SK-N-SH (cell line): ENCODE measurements at regions not wholly inside any gene's neighbourhood (a gene's known extent, or its start where the extent isn't known, plus 50 kb on each side); places are given as distances from the start of the nearest gene placed in this dataset.

Experiments used
- CTCF ChIA-PET: fragments of 300-600, 350-600 bp; formaldehyde crosslinking; extraction: SDS; loops from one replicate; lab custom pipeline; 2021; lab: Yijun Ruan, JAX
- POLR2A ChIA-PET: fragments of 350-600 bp; sonication (Branson Sonifier 250); formaldehyde crosslinking; extraction: SDS; loops from one replicate; lab custom pipeline; 2020; ENCODE audit warnings: antibody characterized with exemption, inconsistent platforms; lab: Yijun Ruan, JAX
- DNase-seq: peaks from one replicate; pipeline ENCODE4 v3.0.0; 2012
- H2AFZ ChIP-seq: fragments of 200-600 bp; sonication (generic); 2 replicates; pipeline ENCODE4 v1.8.1; 2016; ENCODE audit warnings: antibody characterized with exemption, mild to moderate bottlenecking, low read depth
- H3F3A ChIP-seq: fragments of 200-600 bp; sonication (generic); replicated peaks from 2 replicates; pipeline ENCODE3; 2016; ENCODE audit warnings: antibody characterized with exemption, mild to moderate bottlenecking; ENCODE audit not compliant: insufficient read depth
- H3K27ac ChIP-seq, 2 experiments: fragments of 200-500 bp in 1 of 2; fragments of 200-600 bp in 1 of 2; sonication (Bioruptor generic) in 1 of 2; sonication (generic), shearing (Covaris generic) in 1 of 2; 2 replicates each; pipeline versions ENCODE4 v1.5.1 to v1.6.1; 2014 to 2016; ENCODE audit warnings: low read depth in 2 of 2, inconsistent platforms in 1 of 2, low read length in 1 of 2, mild to moderate bottlenecking in 1 of 2, mixed read lengths in 1 of 2
- H3K27me3 ChIP-seq: fragments of 200-600 bp; sonication (generic), shearing (Covaris generic); 2 replicates; pipeline ENCODE4 v1.6.1; 2016; ENCODE audit warnings: mixed run types; ENCODE audit not compliant: insufficient read depth
- H3K36me3 ChIP-seq, 2 experiments: fragments of 200-500 bp in 1 of 2; fragments of 200-600 bp in 1 of 2; sonication (Bioruptor generic) in 1 of 2; sonication (generic) in 1 of 2; replicated peaks in 1 of 2; 2 replicates each; pipeline versions ENCODE3 to v1.5.1; 2014 to 2016; ENCODE audit warnings: low read length in 1 of 2, mild to moderate bottlenecking in 1 of 2; ENCODE audit not compliant: insufficient read depth in 2 of 2, control insufficient read depth in 1 of 2
- H3K4me1 ChIP-seq, 2 experiments: fragments of 200-500 bp in 1 of 2; fragments of 200-600 bp in 1 of 2; sonication (Bioruptor generic) in 1 of 2; sonication (generic), shearing (Covaris generic) in 1 of 2; 2 replicates each; pipeline versions ENCODE4 v1.5.1 to v1.6.1; 2014 to 2016; ENCODE audit warnings: low read depth in 1 of 2, low read length in 1 of 2, mixed run types in 1 of 2; ENCODE audit not compliant: insufficient read depth in 2 of 2, control insufficient read depth in 1 of 2
- H3K4me2 ChIP-seq: fragments of 200-600 bp; sonication (generic), shearing (Covaris generic); 2 replicates; pipeline ENCODE4 v1.6.1; 2017; ENCODE audit warnings: mixed run types
- H3K4me3 ChIP-seq, 2 experiments: fragments of 200-500 bp in 1 of 2; fragments of 200-600 bp in 1 of 2; sonication (Bioruptor generic) in 1 of 2; sonication (generic), shearing (Covaris generic) in 1 of 2; 2 replicates each; pipeline versions ENCODE4 v1.5.1 to v1.8.1; 2014 to 2016; ENCODE audit warnings: low read depth in 2 of 2, inconsistent platforms in 1 of 2, low read length in 1 of 2, mild to moderate bottlenecking in 1 of 2, mixed read lengths in 1 of 2, moderate library complexity in 1 of 2
- H3K79me2 ChIP-seq: fragments of 200-600 bp; sonication (generic); 2 replicates; pipeline ENCODE4 v1.8.1; 2017; ENCODE audit warnings: mild to moderate bottlenecking; ENCODE audit not compliant: insufficient read depth
- H3K9ac ChIP-seq: fragments of 200-600 bp; sonication (generic); 2 replicates; pipeline ENCODE4 v1.6.1; 2017; ENCODE audit warnings: mixed run types
- H3K9me2 ChIP-seq: fragments of 200-600 bp; sonication (generic); 2 replicates; pipeline ENCODE4 v1.6.1; 2017; ENCODE audit warnings: mixed run types
- H3K9me3 ChIP-seq: fragments of 200-600 bp; sonication (generic); 2 replicates; pipeline ENCODE4 v1.6.1; 2017; ENCODE audit warnings: mixed run types, mild to moderate bottlenecking, moderate library complexity
- H4K20me1 ChIP-seq: fragments of 200-600 bp; sonication (generic); 2 replicates; pipeline ENCODE4 v1.6.1; 2017; ENCODE audit warnings: mild to moderate bottlenecking, mixed run types; ENCODE audit not compliant: insufficient read depth
- CHD2 ChIP-seq: fragments of 150-350 bp; IDR thresholded peaks from 2 replicates; pipeline ENCODE4 v1.6.1; 2018; ENCODE audit warnings: low read length; ENCODE audit not compliant: partially characterized antibody
- CTCF ChIP-seq: fragments of 200-600 bp; sonication (generic); IDR thresholded peaks from 2 replicates; pipeline ENCODE4 v1.6.1; 2017; ENCODE audit warnings: antibody characterized with exemption, mild to moderate bottlenecking, moderate library complexity
- EP300 ChIP-seq, 2 experiments: IDR thresholded peaks; 2 replicates each; pipeline versions ENCODE4 v1.4.0 to v1.6.1; 2012; ENCODE audit warnings: borderline replicate concordance in 1 of 2, low read depth in 1 of 2, low read length in 1 of 2
- FOSL2 ChIP-seq: IDR thresholded peaks from 2 replicates; pipeline ENCODE4 v1.4.0; 2012; ENCODE audit warnings: low read depth, mild to moderate bottlenecking, moderate library complexity, borderline replicate concordance
- FOXM1 ChIP-seq: IDR thresholded peaks from 2 replicates; pipeline ENCODE4 v1.4.0; 2012; ENCODE audit warnings: low read depth, mild to moderate bottlenecking
- JUND ChIP-seq: IDR thresholded peaks from 2 replicates; pipeline ENCODE4 v1.4.0; 2012
- MAX ChIP-seq: IDR thresholded peaks from 2 replicates; pipeline ENCODE4 v1.4.0; 2012; ENCODE audit warnings: low read depth
- MEF2A ChIP-seq: IDR thresholded peaks from 2 replicates; pipeline ENCODE4 v1.4.0; 2012; ENCODE audit warnings: low read depth, borderline replicate concordance
- NFIC ChIP-seq: IDR thresholded peaks from 2 replicates; pipeline ENCODE4 v1.4.0; 2012; ENCODE audit warnings: borderline replicate concordance
- PBX3 ChIP-seq: IDR thresholded peaks from 2 replicates; pipeline ENCODE4; 2012
- POLR2AphosphoS5 ChIP-seq: IDR thresholded peaks from 2 replicates; pipeline ENCODE4 v1.6.1; 2012; ENCODE audit warnings: low read depth, low read length
- RCOR1 ChIP-seq: fragments of 150-350 bp; IDR thresholded peaks from 2 replicates; pipeline ENCODE4 v1.6.1; 2017; ENCODE audit warnings: antibody characterized with exemption, low read length
- RFX5 ChIP-seq: IDR thresholded peaks from 2 replicates; pipeline ENCODE4 v1.6.1; 2012; ENCODE audit warnings: mild to moderate bottlenecking, improper control_type of control experiment, low read length
- RXRA ChIP-seq: IDR thresholded peaks from 2 replicates; pipeline ENCODE4 v1.4.0; 2012; ENCODE audit warnings: low read depth, mild to moderate bottlenecking, borderline replicate concordance
- SMC3 ChIP-seq: IDR thresholded peaks from 2 replicates; pipeline ENCODE4 v1.6.1; 2012; ENCODE audit warnings: low read depth, low read length, improper control_type of control experiment
- TAF1 ChIP-seq: IDR thresholded peaks from 2 replicates; pipeline ENCODE4 v1.6.1; 2012; ENCODE audit warnings: low read depth, mild to moderate bottlenecking, low read length, moderate library complexity, borderline replicate concordance
- TCF12 ChIP-seq: IDR thresholded peaks from 2 replicates; pipeline ENCODE4 v1.4.0; 2012
- TEAD4 ChIP-seq: IDR thresholded peaks from 2 replicates; pipeline ENCODE4 v1.4.0; 2012; ENCODE audit warnings: mild to moderate bottlenecking, borderline replicate concordance; ENCODE audit not compliant: insufficient read depth
- YY1 ChIP-seq: IDR thresholded peaks from 2 replicates; pipeline ENCODE4 v1.4.0; 2012; ENCODE audit warnings: low read depth, mild to moderate bottlenecking
- WGBS: methylation state at CpG from one replicate; pipeline ENCODE4 v1.1.6; 2017; ENCODE audit warnings: low lambda C conversion rate; 5-methylcytosine and 5-hydroxymethylcytosine counted together
- TF ChIP-seq, protein P1 (sequence below): IDR thresholded peaks from 2 replicates; pipeline ENCODE4 v1.4.0; 2012; ENCODE audit warnings: low read depth, borderline replicate concordance

DNA sequence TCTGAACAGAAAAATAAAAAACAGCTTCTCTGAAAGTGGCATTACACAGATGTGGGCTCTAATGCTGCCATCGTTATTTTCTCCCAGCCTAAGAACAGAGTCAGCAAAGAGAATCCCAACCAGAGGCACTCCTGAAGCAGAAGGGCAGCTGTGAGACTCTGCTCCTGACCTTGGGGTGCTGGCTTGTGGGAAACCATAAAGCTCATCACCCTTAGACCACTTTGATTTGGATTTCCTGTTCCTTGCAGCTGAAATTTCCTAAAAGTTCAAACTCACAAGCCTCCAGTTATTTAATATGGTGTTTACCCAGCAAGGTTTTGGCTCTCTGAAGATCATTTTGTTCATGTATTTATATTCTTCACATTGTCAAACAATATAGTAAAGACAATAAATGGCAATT, 814.8 kb downstream of the TNS3 start:
- no peak overlapping the region for H3K9ac ChIP-seq
- no peak overlapping the region for H3K4me3 ChIP-seq
- H3K9me2 ChIP-seq, result no peaks in the 10 kb centered on the region
- 31% methylated on average over 1 of the region's 1 CpG for WGBS
- H3K27ac ChIP-seq, result no peak overlapping the region
- H3K4me1 ChIP-seq, result peaks cover 10 to 13% of the 10 kb centered on the region in 2 experiments
- no peak for DNase-seq
- H2AFZ ChIP-seq, result no peak overlapping the region
- no peak overlapping the region for H3K4me2 ChIP-seq
- no peaks in the 10 kb centered on the region for H3K79me2 ChIP-seq
- ChIA-PET CTCF (interaction anchor here (1.6 kb wide), 1 partner anchor 19 kb away, joined by 3 read pairs; no protein-coding TSS in a partner anchor), POLR2A (no interaction called here)
- H4K20me1 ChIP-seq, result no peaks in the 10 kb centered on the region
- no peaks in the 10 kb centered on the region for H3K27me3 ChIP-seq
- 0 out of 2 replicates have a peak, but pooled peaks cover 6% of the 10 kb centered on the region for H3K9me3 ChIP-seq
- TF ChIP-seq MEF2A, result no peak
- no peak for TF ChIP-seq SMC3
- no peak for TF ChIP-seq CTCF
- TF ChIP-seq TAF1, result no peak
- TF ChIP-seq MAX, result no peak
- no peak for TF ChIP-seq TEAD4
- TF ChIP-seq RFX5, result no peak
- no peak for TF ChIP-seq RCOR1
- H3K36me3 ChIP-seq, result no peaks in the 10 kb centered on the region
- peaks cover 18% of the 10 kb centered on the region for H3F3A ChIP-seq

- POLR2A ChIA-PET, result no interaction called here
- Histone ChIP-seq H3K9me2 (no peaks in the 10 kb centered on the region), H2AFZ (no peak overlapping the region; the same call in 1 of the 2 replicates), H3K79me2 (no peaks in the 10 kb centered on the region), H4K20me1 (no peaks in the 10 kb centered on the region), H3K4me1 (peaks cover 10 to 13% of the 10 kb centered on the region in 2 experiments), H3F3A (peaks cover 29% of the 10 kb centered on the region), H3K27me3 (no peaks in the 10 kb centered on the region), H3K4me2 (peak overlapping the region; percentile 46), H3K9ac (peak overlapping the region; percentile 14), H3K4me3 (no peak overlapping the region), H3K27ac (peak overlapping the region; percentile 36 to 86; a peak in 3 of 4 replicates), H3K9me3 (0 out of 2 replicates have a peak, but pooled peaks cover 6% of the 10 kb centered on the region), H3K36me3 (no peaks in the 10 kb centered on the region)
- CTCF ChIA-PET, result no interaction called here
- no peak for DNase-seq
- WGBS, result 21% methylated on average over 3 of the region's 3 CpGs
- TF ChIP-seq PBX3, result peak; percentile 98
- TF ChIP-seq YY1, result peak; percentile 68; the same call in 1 of the 2 replicates
- TF ChIP-seq TCF12, result peak; percentile 97
- TF ChIP-seq FOXM1, result peak; percentile 71
- TF ChIP-seq CHD2, result no peak
- peak; percentile 90 for TF ChIP-seq RXRA
- peak; percentile 86 for TF ChIP-seq TEAD4
- peak; percentile 34 to 98; a peak in 3 of 4 replicates for TF ChIP-seq EP300 (IDR thresholded peaks at IDR 0.05; ENCODE audit: borderline replicate concordance in 1 of 2, low read depth in 1 of 2, low read length in 1 of 2)
- TF ChIP-seq MAX, result peak; percentile 75
- TF ChIP-seq POLR2AphosphoS5, result peak; percentile 90; the same call in 1 of the 2 replicates
- TF ChIP-seq MEF2A, result peak; percentile 96
- peak; percentile 99 for TF ChIP-seq FOSL2
- peak; percentile 52; the same call in 1 of the 2 replicates for TF ChIP-seq TAF1
- peak; percentile 99 for TF ChIP-seq NFIC
- no peak for TF ChIP-seq RCOR1
- TF ChIP-seq, protein P1, sequence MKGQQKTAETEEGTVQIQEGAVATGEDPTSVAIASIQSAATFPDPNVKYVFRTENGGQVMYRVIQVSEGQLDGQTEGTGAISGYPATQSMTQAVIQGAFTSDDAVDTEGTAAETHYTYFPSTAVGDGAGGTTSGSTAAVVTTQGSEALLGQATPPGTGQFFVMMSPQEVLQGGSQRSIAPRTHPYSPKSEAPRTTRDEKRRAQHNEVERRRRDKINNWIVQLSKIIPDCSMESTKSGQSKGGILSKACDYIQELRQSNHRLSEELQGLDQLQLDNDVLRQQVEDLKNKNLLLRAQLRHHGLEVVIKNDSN, result no peak
- TF ChIP-seq JUND, result peak; percentile 99
Measured at GRCh38 chr7:46764100-46764936, 817.6 kb downstream of the TNS3 start.
